ENCODE measurements at regions not wholly inside any gene's neighbourhood (a gene's known extent, or its start where the extent isn't known, plus 50 kb on each side); places are given as distances from the start of the nearest gene placed in this dataset.

- Histone ChIP-seq H3K27ac (no peak overlapping the region), H3K4me3 (no peak overlapping the region)
Measured at GRCh38 chr4:58119298-58119697, 1009.1 kb upstream of the IGFBP7 start.

- H3K4me3 ChIP-seq: no peak overlapping the region
- H3K27ac ChIP-seq: no peak overlapping the region
Measured at GRCh38 chr4:58113126-58113525, 1002.9 kb upstream of the IGFBP7 start.

GRCh38 chr4:58111818-58112217, 1001.6 kb upstream of the IGFBP7 start:
- no peak overlapping the region for H3K4me3 ChIP-seq
- H3K27ac ChIP-seq: no peak overlapping the region

- no peak overlapping the region for H3K4me3 ChIP-seq
- H3K27ac ChIP-seq: no peak overlapping the region
Measured at GRCh38 chr4:58093352-58093751, 983.2 kb upstream of the IGFBP7 start.

DNA sequence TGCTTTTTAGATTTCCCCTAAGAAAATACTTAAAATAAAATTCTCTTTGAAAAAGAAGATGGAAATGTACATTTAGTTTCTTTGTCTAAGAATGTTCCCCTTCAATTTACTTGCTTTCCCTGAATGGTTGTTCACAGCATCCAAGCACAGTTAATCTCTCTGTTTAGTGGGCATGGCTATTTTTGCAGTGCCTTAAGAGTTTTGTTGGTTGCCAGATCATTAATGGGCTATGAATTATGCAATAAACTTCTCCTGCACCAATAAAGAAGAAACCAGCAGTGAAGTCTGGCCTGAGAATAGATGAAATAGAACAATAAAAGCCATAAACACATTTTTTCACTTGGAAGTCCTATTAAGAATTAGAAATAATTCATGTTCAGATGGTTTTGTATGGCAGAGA, 980.4 kb upstream of the IGFBP7 start:
- Histone ChIP-seq H3K27ac (no peak overlapping the region), H3K4me3 (no peak overlapping the region)

DNA sequence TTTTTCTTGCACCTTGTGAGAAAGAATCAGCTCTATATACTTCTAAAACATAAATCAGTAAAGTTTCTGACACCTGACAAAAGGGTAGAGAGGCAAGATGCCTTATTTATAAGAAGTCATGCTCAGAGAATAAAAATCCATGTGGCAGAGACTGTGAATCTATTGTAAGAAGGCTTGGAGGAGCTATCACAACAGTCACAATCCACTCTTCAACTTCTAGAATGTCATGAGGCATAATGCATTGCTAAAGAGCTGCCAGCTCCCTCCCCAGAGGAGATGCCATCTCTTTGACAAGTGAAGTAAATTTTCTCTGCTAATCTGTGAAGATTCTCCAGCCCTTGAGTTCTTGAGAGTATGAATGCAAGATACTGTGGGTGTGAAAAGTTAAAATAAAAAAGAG, 971.2 kb upstream of the IGFBP7 start:
- Histone ChIP-seq H3K4me3 (no peak overlapping the region), H3K27ac (no peak overlapping the region)

DNA sequence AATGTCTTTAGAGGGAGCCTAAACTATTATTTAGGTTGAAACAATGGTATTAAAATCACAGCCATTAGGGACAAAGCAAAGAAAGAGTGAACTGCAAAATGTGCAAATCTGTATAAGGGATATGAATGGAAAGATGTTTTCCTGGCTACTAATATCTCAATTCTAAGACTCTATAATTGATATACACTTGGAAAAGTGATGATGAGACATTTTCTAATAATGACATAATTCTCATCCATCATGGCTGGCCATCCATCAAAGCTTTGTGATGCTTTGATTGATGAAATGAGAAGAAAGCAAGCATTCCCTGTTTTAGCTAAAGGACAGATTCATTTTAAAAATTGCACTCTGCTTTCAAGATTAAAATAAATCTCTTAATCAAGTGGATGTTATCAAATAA, 965.5 kb upstream of the IGFBP7 start:
- Histone ChIP-seq H3K27ac (no peak overlapping the region), H3K4me3 (no peak overlapping the region)

DNA sequence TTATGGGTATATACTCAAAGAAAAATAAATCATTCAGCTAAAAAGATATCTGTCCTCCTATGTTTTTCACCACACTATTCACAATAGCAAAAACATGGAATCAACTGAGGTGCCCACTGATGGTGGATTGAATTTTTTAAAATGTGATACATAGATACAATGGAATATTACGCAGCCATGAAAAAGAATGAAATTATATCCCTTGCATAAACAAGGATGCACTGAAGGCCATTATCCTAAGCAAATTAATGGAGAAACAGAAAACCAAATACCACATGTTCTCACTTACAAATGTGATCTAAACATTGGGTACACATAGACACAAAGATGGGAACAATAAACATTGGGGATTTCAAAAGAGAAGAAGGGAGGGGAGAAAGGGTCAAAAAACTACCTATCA, 964.2 kb upstream of the IGFBP7 start:
- H3K4me3 ChIP-seq: no peak overlapping the region

GRCh38 chr4:58070726-58071125, 960.5 kb upstream of the IGFBP7 start:
- H3K4me3 ChIP-seq: no peak overlapping the region
- H3K27ac ChIP-seq: no peak overlapping the region

More for the DNA sequence above, 964.2 kb upstream of the IGFBP7 start:
- H3K27ac ChIP-seq: no peak overlapping the region

- Histone ChIP-seq H3K4me3 (no peak overlapping the region), H3K27ac (no peak overlapping the region)
Measured at GRCh38 chr4:58064653-58065052, 954.5 kb upstream of the IGFBP7 start.

DNA sequence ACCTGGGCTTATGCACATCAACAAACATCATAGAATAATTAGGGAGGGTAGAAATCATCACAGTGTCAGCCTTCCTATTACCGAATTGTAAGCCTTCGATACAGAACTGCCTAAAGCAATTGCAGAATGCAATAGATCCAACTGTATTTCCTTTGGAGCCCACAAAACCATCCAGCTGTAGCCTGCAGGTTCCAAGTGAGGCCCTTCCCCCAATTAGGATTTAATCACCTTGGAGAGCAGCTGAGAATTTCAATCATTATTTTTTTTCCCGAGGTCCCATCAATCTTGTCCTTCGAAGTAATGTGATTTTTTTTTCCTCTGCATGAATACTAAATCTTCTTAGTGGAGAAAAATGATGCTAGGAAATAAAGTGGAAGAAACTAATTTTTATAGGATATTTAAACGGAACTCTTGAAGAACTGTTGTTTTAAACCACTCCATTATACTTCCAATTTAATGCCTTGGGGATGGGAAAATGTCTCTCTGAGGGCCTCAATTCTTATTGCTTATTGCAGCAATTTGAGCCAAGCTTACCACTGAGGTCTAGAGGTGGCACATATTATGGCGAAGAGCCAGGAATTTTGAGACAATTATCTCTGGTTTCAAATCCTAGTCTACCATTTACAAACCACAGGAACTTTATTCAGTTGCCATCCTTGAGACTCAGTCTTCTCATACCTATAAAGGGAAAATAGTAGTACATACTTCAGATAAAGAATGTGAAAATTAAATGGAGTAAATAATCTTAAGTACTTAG, 953.4 kb upstream of the IGFBP7 start:
- Histone ChIP-seq H3K27ac (no peak overlapping the region), H3K4me3 (no peak overlapping the region)

DNA sequence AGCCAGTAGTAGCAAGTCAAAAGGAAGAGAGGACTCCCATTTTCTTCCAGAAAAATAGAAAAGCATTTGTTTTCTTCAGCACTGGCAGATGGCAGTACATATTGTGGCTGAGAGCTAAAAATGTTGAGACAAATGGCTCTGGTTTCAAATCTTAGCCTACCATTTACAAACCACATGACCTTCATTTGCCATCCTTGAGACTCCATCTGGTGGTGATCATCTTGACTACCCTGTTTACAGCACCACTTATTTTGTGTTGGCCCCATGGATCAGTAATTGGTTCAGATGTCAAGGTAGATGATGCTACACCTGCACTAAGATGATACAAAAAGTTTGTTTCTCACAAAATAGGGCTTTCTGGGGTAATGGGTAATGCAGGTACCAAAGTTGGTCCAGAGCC, 951.8 kb upstream of the IGFBP7 start:
- no peak overlapping the region for H3K4me3 ChIP-seq
- H3K27ac ChIP-seq: no peak overlapping the region

DNA sequence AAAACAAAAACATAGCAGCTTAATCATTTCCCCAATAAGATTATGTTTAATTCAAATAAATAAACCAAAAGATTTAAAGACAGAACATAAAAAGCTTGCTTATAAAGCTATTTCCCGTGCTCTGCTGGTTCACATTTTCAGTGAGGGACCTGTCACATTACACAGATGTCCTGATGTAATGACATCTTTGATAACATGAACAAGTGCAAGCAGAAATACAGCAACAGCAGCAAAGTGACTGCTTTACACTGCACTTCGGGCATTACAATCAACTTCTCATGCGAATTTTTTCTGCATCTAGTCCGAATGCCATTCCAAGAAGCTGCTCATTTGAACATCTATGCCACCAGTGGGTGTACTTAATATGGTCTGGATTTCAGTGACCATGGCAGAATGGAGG, 940.3 kb upstream of the IGFBP7 start:
- H3K4me3 ChIP-seq: no peak overlapping the region
- no peak overlapping the region for H3K27ac ChIP-seq

GRCh38 chr4:58048491-58048890, 938.3 kb upstream of the IGFBP7 start:
- Histone ChIP-seq H3K27ac (no peak overlapping the region), H3K4me3 (no peak overlapping the region)

- Histone ChIP-seq H3K4me3 (no peak overlapping the region), H3K27ac (no peak overlapping the region)
Measured at GRCh38 chr4:58042176-58042575, 932.0 kb upstream of the IGFBP7 start.

DNA sequence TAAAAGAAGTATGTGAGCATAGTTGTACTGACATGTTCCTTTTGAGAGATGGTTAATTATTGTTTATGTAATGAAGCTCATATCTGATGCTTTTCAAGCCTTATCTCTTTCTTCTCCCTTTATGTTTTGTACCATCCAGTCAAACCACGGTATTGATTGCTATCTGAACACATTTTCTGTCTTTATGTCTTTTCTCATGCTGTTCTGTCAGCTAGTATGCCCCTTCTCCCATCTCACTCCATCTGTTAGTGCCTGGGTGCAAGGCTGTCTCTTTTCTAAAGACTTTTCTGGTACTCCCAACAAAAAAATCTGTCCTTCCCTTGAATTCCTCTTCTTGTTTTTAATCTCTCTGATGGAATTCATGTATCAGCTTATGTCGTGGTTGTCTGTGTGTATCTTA, 883.8 kb upstream of the IGFBP7 start:
- Histone ChIP-seq H3K4me3 (no peak overlapping the region), H3K27ac (no peak overlapping the region)

- no peak overlapping the region for H3K27ac ChIP-seq
- no peak overlapping the region for H3K4me3 ChIP-seq
Measured at GRCh38 chr4:57989430-57989829, 879.2 kb upstream of the IGFBP7 start.

DNA sequence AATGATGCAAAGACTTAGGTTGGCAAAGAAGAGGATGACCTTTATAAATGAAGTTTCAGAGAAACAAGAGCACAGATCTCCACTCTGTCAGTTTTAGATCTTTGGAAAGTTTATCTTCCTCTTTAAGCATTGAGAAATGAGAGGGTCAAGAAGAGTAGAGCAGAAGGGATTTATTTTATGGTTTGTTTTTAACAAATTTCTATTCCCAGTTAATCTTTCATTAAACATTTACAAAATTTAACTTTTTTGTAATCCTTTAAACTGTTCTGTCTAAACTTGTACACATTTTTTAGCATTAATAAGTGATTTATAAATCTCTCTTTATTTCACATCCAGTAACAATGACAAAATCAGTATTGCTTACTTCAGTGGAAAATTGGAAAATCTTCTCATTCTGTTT, 875.0 kb upstream of the IGFBP7 start:
- H3K4me3 ChIP-seq: no peak overlapping the region
- H3K27ac ChIP-seq: no peak overlapping the region

DNA sequence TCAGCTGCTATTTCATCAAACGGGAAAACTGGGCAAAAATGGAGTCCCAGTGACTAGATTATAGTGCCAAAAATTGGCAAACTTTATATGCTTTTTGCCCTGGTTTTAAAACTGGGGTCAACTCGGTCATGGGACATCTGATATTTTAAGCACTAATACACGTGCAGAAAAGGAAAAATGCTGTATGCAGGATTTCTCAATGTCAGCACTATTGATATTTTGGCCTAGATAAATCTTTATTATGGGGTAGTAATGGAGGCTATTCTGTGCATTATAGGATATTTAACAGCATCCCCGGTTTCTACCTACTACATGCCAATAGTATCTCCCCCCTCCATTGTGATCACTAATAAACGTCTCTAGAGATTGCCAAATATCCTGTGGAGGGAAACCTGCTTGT, 870.9 kb upstream of the IGFBP7 start:
- Histone ChIP-seq H3K4me3 (no peak overlapping the region), H3K27ac (no peak overlapping the region)

- no peak overlapping the region for H3K4me3 ChIP-seq
- no peak overlapping the region for H3K27ac ChIP-seq
Measured at GRCh38 chr4:57974821-57975220, 864.6 kb upstream of the IGFBP7 start.

DNA sequence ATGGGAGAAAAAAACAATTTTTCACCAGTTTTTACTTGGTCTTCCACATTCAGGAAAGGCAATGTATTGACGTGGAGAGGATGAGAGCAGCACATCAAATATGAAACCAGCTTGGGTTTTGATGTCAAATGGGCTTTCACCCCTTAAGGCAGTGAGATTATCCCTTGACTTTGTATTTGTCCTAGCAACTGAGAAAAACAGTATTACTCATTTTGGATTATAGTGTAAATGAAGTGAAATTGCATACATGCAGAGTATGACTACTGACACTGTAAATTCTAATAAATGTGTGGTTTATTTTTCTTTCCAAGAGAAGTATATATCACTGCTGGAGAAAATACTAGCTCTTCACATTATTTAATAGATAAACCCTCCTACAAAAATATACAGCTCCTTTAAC, 863.6 kb upstream of the IGFBP7 start:
- Histone ChIP-seq H3K4me3 (no peak overlapping the region), H3K27ac (no peak overlapping the region)

GRCh38 chr4:57971261-57971660, 861.1 kb upstream of the IGFBP7 start:
- H3K27ac ChIP-seq: no peak overlapping the region
- H3K4me3 ChIP-seq: no peak overlapping the region
